OCI-LY7 (cell line): ENCODE measurements at regions not wholly inside any gene's neighbourhood (a gene's known extent, or its start where the extent isn't known, plus 50 kb on each side); places are given as distances from the start of the nearest gene placed in this dataset.

ENCODE experiments used
- CTCF ChIP-seq: fragments of 200-600 bp; sonication (generic); conservative IDR thresholded peaks from 2 replicates; pipeline ENCODE4 v1.5.1; 2014; ENCODE audit warnings: mild to moderate bottlenecking, antibody characterized with exemption, low read length, moderate library complexity, mixed read lengths
- EZH2phosphoT487 ChIP-seq: fragments of 200-600 bp; sonication (generic); IDR thresholded peaks from 2 replicates; pipeline ENCODE4 v1.6.1; 2018; ENCODE audit warnings: low read depth, borderline replicate concordance, mild to moderate bottlenecking, mixed run types, antibody characterized with exemption, low read length, moderate library complexity, mixed read lengths

- TF ChIP-seq CTCF, result no peak
- TF ChIP-seq EZH2phosphoT487, result no peak
Observed at GRCh38 chr4:118585015-118585414, 100.2 kb upstream of the METTL14 start.
